SK-N-SH (cell line): ENCODE measurements at regions not wholly inside any gene's neighbourhood (a gene's known extent, or its start where the extent isn't known, plus 50 kb on each side); places are given as distances from the start of the nearest gene placed in this dataset.

Experiments used
- CTCF ChIA-PET: fragments of 300-600, 350-600 bp; formaldehyde crosslinking; extraction: SDS; loops from one replicate; lab custom pipeline; 2021; lab: Yijun Ruan, JAX
- POLR2A ChIA-PET: fragments of 350-600 bp; sonication (Branson Sonifier 250); formaldehyde crosslinking; extraction: SDS; loops from one replicate; lab custom pipeline; 2020; ENCODE audit warnings: antibody characterized with exemption, inconsistent platforms; lab: Yijun Ruan, JAX
- DNase-seq: peaks from one replicate; pipeline ENCODE4 v3.0.0; 2012
- H2AFZ ChIP-seq: fragments of 200-600 bp; sonication (generic); 2 replicates; pipeline ENCODE4 v1.8.1; 2016; ENCODE audit warnings: antibody characterized with exemption, mild to moderate bottlenecking, low read depth
- H3F3A ChIP-seq: fragments of 200-600 bp; sonication (generic); replicated peaks from 2 replicates; pipeline ENCODE3; 2016; ENCODE audit warnings: antibody characterized with exemption, mild to moderate bottlenecking; ENCODE audit not compliant: insufficient read depth
- H3K27ac ChIP-seq, 2 experiments: fragments of 200-500 bp in 1 of 2; fragments of 200-600 bp in 1 of 2; sonication (Bioruptor generic) in 1 of 2; sonication (generic), shearing (Covaris generic) in 1 of 2; 2 replicates each; pipeline versions ENCODE4 v1.5.1 to v1.6.1; 2014 to 2016; ENCODE audit warnings: low read depth in 2 of 2, inconsistent platforms in 1 of 2, low read length in 1 of 2, mild to moderate bottlenecking in 1 of 2, mixed read lengths in 1 of 2
- H3K27me3 ChIP-seq: fragments of 200-600 bp; sonication (generic), shearing (Covaris generic); 2 replicates; pipeline ENCODE4 v1.6.1; 2016; ENCODE audit warnings: mixed run types; ENCODE audit not compliant: insufficient read depth
- H3K36me3 ChIP-seq, 2 experiments: fragments of 200-500 bp in 1 of 2; fragments of 200-600 bp in 1 of 2; sonication (Bioruptor generic) in 1 of 2; sonication (generic) in 1 of 2; replicated peaks in 1 of 2; 2 replicates each; pipeline versions ENCODE3 to v1.5.1; 2014 to 2016; ENCODE audit warnings: low read length in 1 of 2, mild to moderate bottlenecking in 1 of 2; ENCODE audit not compliant: insufficient read depth in 2 of 2, control insufficient read depth in 1 of 2
- H3K4me1 ChIP-seq, 2 experiments: fragments of 200-500 bp in 1 of 2; fragments of 200-600 bp in 1 of 2; sonication (Bioruptor generic) in 1 of 2; sonication (generic), shearing (Covaris generic) in 1 of 2; 2 replicates each; pipeline versions ENCODE4 v1.5.1 to v1.6.1; 2014 to 2016; ENCODE audit warnings: low read depth in 1 of 2, low read length in 1 of 2, mixed run types in 1 of 2; ENCODE audit not compliant: insufficient read depth in 2 of 2, control insufficient read depth in 1 of 2
- H3K4me2 ChIP-seq: fragments of 200-600 bp; sonication (generic), shearing (Covaris generic); 2 replicates; pipeline ENCODE4 v1.6.1; 2017; ENCODE audit warnings: mixed run types
- H3K4me3 ChIP-seq, 2 experiments: fragments of 200-500 bp in 1 of 2; fragments of 200-600 bp in 1 of 2; sonication (Bioruptor generic) in 1 of 2; sonication (generic), shearing (Covaris generic) in 1 of 2; 2 replicates each; pipeline versions ENCODE4 v1.5.1 to v1.8.1; 2014 to 2016; ENCODE audit warnings: low read depth in 2 of 2, inconsistent platforms in 1 of 2, low read length in 1 of 2, mild to moderate bottlenecking in 1 of 2, mixed read lengths in 1 of 2, moderate library complexity in 1 of 2
- H3K79me2 ChIP-seq: fragments of 200-600 bp; sonication (generic); 2 replicates; pipeline ENCODE4 v1.8.1; 2017; ENCODE audit warnings: mild to moderate bottlenecking; ENCODE audit not compliant: insufficient read depth
- H3K9ac ChIP-seq: fragments of 200-600 bp; sonication (generic); 2 replicates; pipeline ENCODE4 v1.6.1; 2017; ENCODE audit warnings: mixed run types
- H3K9me2 ChIP-seq: fragments of 200-600 bp; sonication (generic); 2 replicates; pipeline ENCODE4 v1.6.1; 2017; ENCODE audit warnings: mixed run types
- H3K9me3 ChIP-seq: fragments of 200-600 bp; sonication (generic); 2 replicates; pipeline ENCODE4 v1.6.1; 2017; ENCODE audit warnings: mixed run types, mild to moderate bottlenecking, moderate library complexity
- H4K20me1 ChIP-seq: fragments of 200-600 bp; sonication (generic); 2 replicates; pipeline ENCODE4 v1.6.1; 2017; ENCODE audit warnings: mild to moderate bottlenecking, mixed run types; ENCODE audit not compliant: insufficient read depth
- CTCF ChIP-seq: fragments of 200-600 bp; sonication (generic); IDR thresholded peaks from 2 replicates; pipeline ENCODE4 v1.6.1; 2017; ENCODE audit warnings: antibody characterized with exemption, mild to moderate bottlenecking, moderate library complexity
- ELF1 ChIP-seq: IDR thresholded peaks from 2 replicates; pipeline ENCODE4 v1.4.0; 2012
- EP300 ChIP-seq, 2 experiments: IDR thresholded peaks; 2 replicates each; pipeline versions ENCODE4 v1.4.0 to v1.6.1; 2012; ENCODE audit warnings: borderline replicate concordance in 1 of 2, low read depth in 1 of 2, low read length in 1 of 2
- EZH2phosphoT487 ChIP-seq: fragments of 200-600 bp; sonication (generic); IDR thresholded peaks from 2 replicates; pipeline ENCODE4 v1.6.1; 2017; ENCODE audit warnings: low read depth, mixed run types, mild to moderate bottlenecking, antibody characterized with exemption, moderate library complexity, borderline replicate concordance
- GABPA ChIP-seq: IDR thresholded peaks from 2 replicates; pipeline ENCODE4 v1.4.0; 2012; ENCODE audit warnings: low read depth, mild to moderate bottlenecking
- JUND ChIP-seq: IDR thresholded peaks from 2 replicates; pipeline ENCODE4 v1.4.0; 2012
- MEF2A ChIP-seq: IDR thresholded peaks from 2 replicates; pipeline ENCODE4 v1.4.0; 2012; ENCODE audit warnings: low read depth, borderline replicate concordance
- NFIC ChIP-seq: IDR thresholded peaks from 2 replicates; pipeline ENCODE4 v1.4.0; 2012; ENCODE audit warnings: borderline replicate concordance
- RCOR1 ChIP-seq: fragments of 150-350 bp; IDR thresholded peaks from 2 replicates; pipeline ENCODE4 v1.6.1; 2017; ENCODE audit warnings: antibody characterized with exemption, low read length
- RFX5 ChIP-seq: IDR thresholded peaks from 2 replicates; pipeline ENCODE4 v1.6.1; 2012; ENCODE audit warnings: mild to moderate bottlenecking, improper control_type of control experiment, low read length
- RXRA ChIP-seq: IDR thresholded peaks from 2 replicates; pipeline ENCODE4 v1.4.0; 2012; ENCODE audit warnings: low read depth, mild to moderate bottlenecking, borderline replicate concordance
- SMC3 ChIP-seq: IDR thresholded peaks from 2 replicates; pipeline ENCODE4 v1.6.1; 2012; ENCODE audit warnings: low read depth, low read length, improper control_type of control experiment
- TCF12 ChIP-seq: IDR thresholded peaks from 2 replicates; pipeline ENCODE4 v1.4.0; 2012
- USF2 ChIP-seq: fragments of 150-350 bp; IDR thresholded peaks from 2 replicates; pipeline ENCODE4 v1.6.1; 2017; ENCODE audit warnings: antibody characterized with exemption, low read length, low read depth, borderline replicate concordance
- YY1 ChIP-seq: IDR thresholded peaks from 2 replicates; pipeline ENCODE4 v1.4.0; 2012; ENCODE audit warnings: low read depth, mild to moderate bottlenecking
- WGBS: methylation state at CpG from one replicate; pipeline ENCODE4 v1.1.6; 2017; ENCODE audit warnings: low lambda C conversion rate; 5-methylcytosine and 5-hydroxymethylcytosine counted together
- TF ChIP-seq, protein P1 (sequence below): IDR thresholded peaks from 2 replicates; pipeline ENCODE4 v1.6.1; 2012; ENCODE audit warnings: mild to moderate bottlenecking, low read depth, low read length, moderate library complexity
- TF ChIP-seq, protein P2 (sequence below): IDR thresholded peaks from 2 replicates; pipeline ENCODE4 v1.4.0; 2012; ENCODE audit warnings: low read depth, borderline replicate concordance
- TF ChIP-seq, protein P3 (sequence below): IDR thresholded peaks from 2 replicates; pipeline ENCODE4 v1.4.0; 2012; ENCODE audit warnings: low read depth, borderline replicate concordance
- TF ChIP-seq, protein P4 (sequence below): IDR thresholded peaks from 2 replicates; pipeline ENCODE4 v1.4.0; 2012; ENCODE audit warnings: low read depth

GRCh38 chr5:2180456-2180855, 297.7 kb upstream of the IRX4 start:
- Histone ChIP-seq H3K4me1 (no peaks in the 10 kb centered on the region), H3K36me3 (no peaks in the 10 kb centered on the region), H3K4me3 (no peak overlapping the region), H3K9me3 (no peaks in the 10 kb centered on the region), H2AFZ (no peak overlapping the region), H3K79me2 (no peaks in the 10 kb centered on the region), H3K4me2 (no peak overlapping the region), H3K9ac (no peak overlapping the region), H4K20me1 (no peaks in the 10 kb centered on the region), H3K27me3 (peaks cover 78% of the 10 kb centered on the region), H3K27ac (no peak overlapping the region), H3F3A (no peaks in the 10 kb centered on the region), H3K9me2 (no peaks in the 10 kb centered on the region)
- DNase-seq = no peak
- ChIA-PET POLR2A (no interaction called here), CTCF (no interaction called here)
- no peak for TF ChIP-seq RCOR1
- no peak for TF ChIP-seq MEF2A
- TF ChIP-seq GABPA = no peak
- TF ChIP-seq, protein P1, sequence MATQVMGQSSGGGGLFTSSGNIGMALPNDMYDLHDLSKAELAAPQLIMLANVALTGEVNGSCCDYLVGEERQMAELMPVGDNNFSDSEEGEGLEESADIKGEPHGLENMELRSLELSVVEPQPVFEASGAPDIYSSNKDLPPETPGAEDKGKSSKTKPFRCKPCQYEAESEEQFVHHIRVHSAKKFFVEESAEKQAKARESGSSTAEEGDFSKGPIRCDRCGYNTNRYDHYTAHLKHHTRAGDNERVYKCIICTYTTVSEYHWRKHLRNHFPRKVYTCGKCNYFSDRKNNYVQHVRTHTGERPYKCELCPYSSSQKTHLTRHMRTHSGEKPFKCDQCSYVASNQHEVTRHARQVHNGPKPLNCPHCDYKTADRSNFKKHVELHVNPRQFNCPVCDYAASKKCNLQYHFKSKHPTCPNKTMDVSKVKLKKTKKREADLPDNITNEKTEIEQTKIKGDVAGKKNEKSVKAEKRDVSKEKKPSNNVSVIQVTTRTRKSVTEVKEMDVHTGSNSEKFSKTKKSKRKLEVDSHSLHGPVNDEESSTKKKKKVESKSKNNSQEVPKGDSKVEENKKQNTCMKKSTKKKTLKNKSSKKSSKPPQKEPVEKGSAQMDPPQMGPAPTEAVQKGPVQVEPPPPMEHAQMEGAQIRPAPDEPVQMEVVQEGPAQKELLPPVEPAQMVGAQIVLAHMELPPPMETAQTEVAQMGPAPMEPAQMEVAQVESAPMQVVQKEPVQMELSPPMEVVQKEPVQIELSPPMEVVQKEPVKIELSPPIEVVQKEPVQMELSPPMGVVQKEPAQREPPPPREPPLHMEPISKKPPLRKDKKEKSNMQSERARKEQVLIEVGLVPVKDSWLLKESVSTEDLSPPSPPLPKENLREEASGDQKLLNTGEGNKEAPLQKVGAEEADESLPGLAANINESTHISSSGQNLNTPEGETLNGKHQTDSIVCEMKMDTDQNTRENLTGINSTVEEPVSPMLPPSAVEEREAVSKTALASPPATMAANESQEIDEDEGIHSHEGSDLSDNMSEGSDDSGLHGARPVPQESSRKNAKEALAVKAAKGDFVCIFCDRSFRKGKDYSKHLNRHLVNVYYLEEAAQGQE = no peak
- TF ChIP-seq, protein P2, sequence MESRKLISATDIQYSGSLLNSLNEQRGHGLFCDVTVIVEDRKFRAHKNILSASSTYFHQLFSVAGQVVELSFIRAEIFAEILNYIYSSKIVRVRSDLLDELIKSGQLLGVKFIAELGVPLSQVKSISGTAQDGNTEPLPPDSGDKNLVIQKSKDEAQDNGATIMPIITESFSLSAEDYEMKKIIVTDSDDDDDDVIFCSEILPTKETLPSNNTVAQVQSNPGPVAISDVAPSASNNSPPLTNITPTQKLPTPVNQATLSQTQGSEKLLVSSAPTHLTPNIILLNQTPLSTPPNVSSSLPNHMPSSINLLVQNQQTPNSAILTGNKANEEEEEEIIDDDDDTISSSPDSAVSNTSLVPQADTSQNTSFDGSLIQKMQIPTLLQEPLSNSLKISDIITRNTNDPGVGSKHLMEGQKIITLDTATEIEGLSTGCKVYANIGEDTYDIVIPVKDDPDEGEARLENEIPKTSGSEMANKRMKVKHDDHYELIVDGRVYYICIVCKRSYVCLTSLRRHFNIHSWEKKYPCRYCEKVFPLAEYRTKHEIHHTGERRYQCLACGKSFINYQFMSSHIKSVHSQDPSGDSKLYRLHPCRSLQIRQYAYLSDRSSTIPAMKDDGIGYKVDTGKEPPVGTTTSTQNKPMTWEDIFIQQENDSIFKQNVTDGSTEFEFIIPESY = no peak
- no peak for TF ChIP-seq CTCF
- TF ChIP-seq EP300 (IDR thresholded peaks at IDR 0.05; ENCODE audit: borderline replicate concordance in 1 of 2, low read depth in 1 of 2, low read length in 1 of 2) = no peak
- TF ChIP-seq EZH2phosphoT487 = no peak
- no peak for TF ChIP-seq RFX5
- TF ChIP-seq, protein P3, sequence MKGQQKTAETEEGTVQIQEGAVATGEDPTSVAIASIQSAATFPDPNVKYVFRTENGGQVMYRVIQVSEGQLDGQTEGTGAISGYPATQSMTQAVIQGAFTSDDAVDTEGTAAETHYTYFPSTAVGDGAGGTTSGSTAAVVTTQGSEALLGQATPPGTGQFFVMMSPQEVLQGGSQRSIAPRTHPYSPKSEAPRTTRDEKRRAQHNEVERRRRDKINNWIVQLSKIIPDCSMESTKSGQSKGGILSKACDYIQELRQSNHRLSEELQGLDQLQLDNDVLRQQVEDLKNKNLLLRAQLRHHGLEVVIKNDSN = no peak
- TF ChIP-seq SMC3 = no peak
- TF ChIP-seq YY1 = no peak
- no peak for TF ChIP-seq JUND
- no peak for TF ChIP-seq USF2
- no peak for TF ChIP-seq RXRA
- no peak for TF ChIP-seq NFIC
- TF ChIP-seq, protein P4, sequence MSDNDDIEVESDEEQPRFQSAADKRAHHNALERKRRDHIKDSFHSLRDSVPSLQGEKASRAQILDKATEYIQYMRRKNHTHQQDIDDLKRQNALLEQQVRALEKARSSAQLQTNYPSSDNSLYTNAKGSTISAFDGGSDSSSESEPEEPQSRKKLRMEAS = no peak
- TF ChIP-seq TCF12 = no peak
- no peak for TF ChIP-seq ELF1
- 22% methylated on average over 17 of the region's 17 CpGs for WGBS
